GM21723 (cell line): ENCODE measurements at regions not wholly inside any gene's neighbourhood (a gene's known extent, or its start where the extent isn't known, plus 50 kb on each side); places are given as distances from the start of the nearest gene placed in this dataset.
"Not testable (repeated sequence)": the region's sequence is repeated elsewhere in the genome, so short reads cannot be mapped to it uniquely, and the experiment has no call there.

ENCODE experiments used
- ATAC-seq: cut with Tn5 transposase; IDR thresholded peaks from one replicate; pipeline ENCODE4 v1.9.1; 2021; ENCODE audit warnings: mild to moderate bottlenecking, moderate library complexity; ENCODE audit not compliant: unreplicated experiment

GRCh38 chr9:89670801-89671434 is 66.1 kb downstream of the GADD45G start:
- ATAC-seq = no peak

- ATAC-seq = no peak
Measured at GRCh38 chr9:89674667-89675057, 69.8 kb downstream of the GADD45G start.

- ATAC-seq = no peak
Measured at GRCh38 chr9:89675058-89675742, 70.4 kb downstream of the GADD45G start.

GRCh38 chr9:89676281-89676680 is 71.5 kb downstream of the GADD45G start:
- no peak for ATAC-seq

- no peak for ATAC-seq
Measured at GRCh38 chr9:89677702-89678395, 73.0 kb downstream of the GADD45G start.

- ATAC-seq = no peak
Measured at GRCh38 chr9:89678396-89679015, 73.7 kb downstream of the GADD45G start.

GRCh38 chr9:89679016-89679415 is 74.2 kb downstream of the GADD45G start:
- no peak for ATAC-seq

GRCh38 chr9:89679581-89679980 is 74.8 kb downstream of the GADD45G start:
- ATAC-seq = no peak

- no peak for ATAC-seq
Measured at GRCh38 chr9:89680547-89681467, 76.0 kb downstream of the GADD45G start.

- ATAC-seq = not testable (repeated sequence)
Measured at GRCh38 chr9:89681468-89681859, 76.7 kb downstream of the GADD45G start.

- no peak for ATAC-seq
Measured at GRCh38 chr9:89683626-89684025, 78.8 kb downstream of the GADD45G start.

GRCh38 chr9:89684218-89684617 is 79.4 kb downstream of the GADD45G start:
- ATAC-seq = no peak

- ATAC-seq = no peak
Measured at GRCh38 chr9:89684912-89685636, 80.3 kb downstream of the GADD45G start.

- no peak for ATAC-seq
Measured at GRCh38 chr9:89685698-89686097, 80.9 kb downstream of the GADD45G start.

GRCh38 chr9:89686126-89686525 is 81.3 kb downstream of the GADD45G start:
- no peak for ATAC-seq

GRCh38 chr9:89686621-89687020 is 81.8 kb downstream of the GADD45G start:
- no peak for ATAC-seq

GRCh38 chr9:89687188-89687587 is 82.4 kb downstream of the GADD45G start:
- ATAC-seq = no peak

- no peak for ATAC-seq
Measured at GRCh38 chr9:89687848-89688247, 83.0 kb downstream of the GADD45G start.

GRCh38 chr9:89689321-89689720 is 84.5 kb downstream of the GADD45G start:
- not testable (repeated sequence) for ATAC-seq

- peak; percentile 88 for ATAC-seq
Measured at GRCh38 chr9:89690334-89690912, 85.6 kb downstream of the GADD45G start.
